RKO (cell line): ENCODE measurements at regions not wholly inside any gene's neighbourhood (a gene's known extent, or its start where the extent isn't known, plus 50 kb on each side); places are given as distances from the start of the nearest gene placed in this dataset.

Experiments used
- DNase-seq: peaks from one replicate; pipeline ENCODE4 v3.0.0-alpha.2; 2016; ENCODE audit warnings: low spot score

GRCh38 chr15:31456354-31457060 lies 129.9 kb downstream of the KLF13 start:
- DNase-seq, result no peak

GRCh38 chr15:31457161-31457560 lies 130.5 kb downstream of the KLF13 start:
- no peak for DNase-seq

- DNase-seq, result no peak
These were observed 131.2 kb downstream of the KLF13 start for GRCh38 chr15:31457631-31458526.

- no peak for DNase-seq
These were observed 132.2 kb downstream of the KLF13 start for GRCh38 chr15:31458596-31459399.

GRCh38 chr15:31459400-31459748 lies 132.7 kb downstream of the KLF13 start:
- DNase-seq, result no peak

- DNase-seq, result no peak
These were observed 134.7 kb downstream of the KLF13 start for GRCh38 chr15:31461375-31461774.

GRCh38 chr15:31461911-31462480 lies 135.4 kb downstream of the KLF13 start:
- DNase-seq, result no peak

GRCh38 chr15:31463521-31464102 lies 137.0 kb downstream of the KLF13 start:
- no peak for DNase-seq

- DNase-seq, result no peak
These were observed 137.8 kb downstream of the KLF13 start for GRCh38 chr15:31464216-31465082.

- DNase-seq, result no peak
These were observed 138.7 kb downstream of the KLF13 start for GRCh38 chr15:31465083-31465955.

- no peak for DNase-seq
These were observed 140.7 kb downstream of the KLF13 start for GRCh38 chr15:31467361-31467760.

- DNase-seq, result no peak
These were observed 142.5 kb downstream of the KLF13 start for GRCh38 chr15:31468911-31469785.

- DNase-seq, result no peak
These were observed 143.3 kb downstream of the KLF13 start for GRCh38 chr15:31469786-31470525.

- DNase-seq, result no peak
These were observed 144.1 kb downstream of the KLF13 start for GRCh38 chr15:31470756-31471155.

- DNase-seq, result no peak
These were observed 145.2 kb downstream of the KLF13 start for GRCh38 chr15:31471731-31472430.

- DNase-seq, result no peak
These were observed 146.2 kb downstream of the KLF13 start for GRCh38 chr15:31472636-31473384.
